Activated naive CD4-positive, alpha-beta T cell treated with anti-CD3 and anti-CD28 coated beads, Interleukin-2, amount 50 U/mL, for 24 hours (primary cell): ENCODE measurements at regions not wholly inside any gene's neighbourhood (a gene's known extent, or its start where the extent isn't known, plus 50 kb on each side); places are given as distances from the start of the nearest gene placed in this dataset.
"Not testable (repeated sequence)": the region's sequence is repeated elsewhere in the genome, so short reads cannot be mapped to it uniquely, and the experiment has no call there.

Source experiments
- H3K27ac Mint-ChIP-seq: one replicate; pipeline ENCODE4 v1.8.0; 2021; ENCODE audit warnings: mild to moderate bottlenecking, mixed read lengths
- H3K27me3 Mint-ChIP-seq: one replicate; pipeline ENCODE4 v1.8.0; 2021; ENCODE audit warnings: mixed read lengths
- H3K36me3 Mint-ChIP-seq: one replicate; pipeline ENCODE4 v1.8.0; 2021; ENCODE audit warnings: mixed read lengths
- H3K4me1 Mint-ChIP-seq: one replicate; pipeline ENCODE4 v1.8.0; 2021; ENCODE audit warnings: mixed read lengths
- H3K4me3 Mint-ChIP-seq: one replicate; pipeline ENCODE4 v1.8.0; 2021; ENCODE audit warnings: mild to moderate bottlenecking, mixed read lengths
- H3K9me3 Mint-ChIP-seq: one replicate; pipeline ENCODE4 v1.8.0; 2021; ENCODE audit warnings: mixed read lengths

- H3K36me3 Mint-ChIP-seq, result no peaks in the 10 kb centered on the region
- no peak overlapping the region for H3K27ac Mint-ChIP-seq
- no peak overlapping the region for H3K4me3 Mint-ChIP-seq
- no peaks in the 10 kb centered on the region for H3K9me3 Mint-ChIP-seq
- H3K4me1 Mint-ChIP-seq, result no peaks in the 10 kb centered on the region
- no peaks in the 10 kb centered on the region for H3K27me3 Mint-ChIP-seq
Measured at GRCh38 chr4:187908079-187908561, 87.5 kb upstream of the ZFP42 start.

- Mint-ChIP-seq H3K36me3 (no peaks in the 10 kb centered on the region), H3K27ac (no peak overlapping the region), H3K4me3 (no peak overlapping the region), H3K27me3 (no peaks in the 10 kb centered on the region), H3K4me1 (no peaks in the 10 kb centered on the region), H3K9me3 (no peaks in the 10 kb centered on the region)
Measured at GRCh38 chr4:187908731-187909130, 86.8 kb upstream of the ZFP42 start.

GRCh38 chr4:187910741-187911140 is 84.8 kb upstream of the ZFP42 start:
- H3K4me3 Mint-ChIP-seq, result no peak overlapping the region

GRCh38 chr4:187915406-187915805 is 80.2 kb upstream of the ZFP42 start:
- H3K27me3 Mint-ChIP-seq, H3K4me3 Mint-ChIP-seq, H3K27ac Mint-ChIP-seq: not testable (repeated sequence)

More at GRCh38 chr4:187910741-187911140, 84.8 kb upstream of the ZFP42 start:
- Mint-ChIP-seq H3K27ac (no peak overlapping the region), H3K27me3 (no peaks in the 10 kb centered on the region), H3K9me3 (no peaks in the 10 kb centered on the region), H3K36me3 (no peaks in the 10 kb centered on the region), H3K4me1 (no peaks in the 10 kb centered on the region)

GRCh38 chr4:187919966-187920365 is 75.6 kb upstream of the ZFP42 start:
- no peaks in the 10 kb centered on the region for H3K4me1 Mint-ChIP-seq
- peaks cover 13% of the 10 kb centered on the region for H3K9me3 Mint-ChIP-seq
- H3K27ac Mint-ChIP-seq, result no peak overlapping the region
- no peak overlapping the region for H3K4me3 Mint-ChIP-seq
- H3K36me3 Mint-ChIP-seq, result no peaks in the 10 kb centered on the region
- no peaks in the 10 kb centered on the region for H3K27me3 Mint-ChIP-seq

More at GRCh38 chr4:187915406-187915805, 80.2 kb upstream of the ZFP42 start:
- H3K9me3 Mint-ChIP-seq, result peaks cover 13% of the 10 kb centered on the region
- not testable (repeated sequence) for H3K36me3 Mint-ChIP-seq, H3K4me1 Mint-ChIP-seq

DNA sequence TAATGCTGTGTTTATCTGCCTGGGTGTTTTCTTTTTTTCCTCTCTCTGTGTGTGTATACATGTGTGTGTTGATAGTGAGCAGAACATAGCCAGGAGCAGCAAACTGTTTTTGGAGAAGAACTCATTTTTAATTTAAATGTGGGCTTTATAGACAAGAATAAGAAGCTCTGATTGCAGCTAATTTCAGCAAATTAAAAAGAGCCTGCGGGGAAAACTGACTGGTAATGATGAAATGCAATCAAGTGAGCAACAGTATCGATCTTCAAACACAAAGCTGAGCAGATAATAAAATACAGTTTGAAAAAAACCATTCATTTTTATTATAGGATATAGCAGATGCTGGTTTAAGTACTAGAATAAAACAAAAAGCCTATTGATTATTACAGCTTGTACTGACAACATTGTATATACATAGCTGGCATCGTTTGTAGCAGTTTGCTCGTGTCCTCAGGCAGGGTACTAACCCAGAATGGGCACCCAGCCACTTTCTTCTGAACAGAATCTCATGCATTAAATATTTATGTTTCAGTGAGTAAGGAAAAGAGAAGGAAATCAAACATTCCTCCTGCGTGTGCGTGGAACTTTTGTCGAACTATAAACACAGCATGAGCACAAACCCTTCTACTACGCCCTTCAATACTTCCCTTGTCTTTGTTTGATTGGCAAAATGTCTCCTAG is 73.5 kb upstream of the ZFP42 start:
- no peaks in the 10 kb centered on the region for H3K36me3 Mint-ChIP-seq
- H3K4me1 Mint-ChIP-seq, result no peaks in the 10 kb centered on the region
- peaks cover 20% of the 10 kb centered on the region for H3K9me3 Mint-ChIP-seq
- H3K27me3 Mint-ChIP-seq, result no peaks in the 10 kb centered on the region
- H3K4me3 Mint-ChIP-seq, result no peak overlapping the region
- H3K27ac Mint-ChIP-seq, result no peak overlapping the region

GRCh38 chr4:187929024-187929423 is 66.5 kb upstream of the ZFP42 start:
- H3K36me3 Mint-ChIP-seq, result no peaks in the 10 kb centered on the region
- no peak overlapping the region for H3K4me3 Mint-ChIP-seq
- no peaks in the 10 kb centered on the region for H3K27me3 Mint-ChIP-seq
- H3K9me3 Mint-ChIP-seq, result peaks cover 7% of the 10 kb centered on the region
- no peaks in the 10 kb centered on the region for H3K4me1 Mint-ChIP-seq
- H3K27ac Mint-ChIP-seq, result no peak overlapping the region

DNA sequence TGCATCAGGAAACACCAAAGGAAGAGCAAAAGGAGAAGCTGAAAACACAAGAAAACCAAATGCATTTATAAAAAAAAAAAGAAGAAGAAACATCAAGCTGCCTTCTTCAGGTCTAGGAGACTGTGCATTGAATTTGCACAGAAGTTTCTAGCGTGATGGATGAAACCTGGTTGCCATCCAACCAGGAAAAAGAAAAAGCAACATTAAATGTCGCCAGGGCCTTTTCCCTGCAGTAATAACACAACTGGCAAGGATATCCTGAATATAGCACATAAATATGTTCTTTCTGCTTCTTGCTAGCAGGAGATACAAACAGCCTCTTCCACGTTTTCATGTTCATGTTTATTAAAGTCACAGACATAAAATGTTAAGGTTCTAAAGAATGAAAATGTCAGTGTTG is 60.8 kb upstream of the ZFP42 start:
- H3K4me3 Mint-ChIP-seq, result no peak overlapping the region
- H3K4me1 Mint-ChIP-seq, result no peaks in the 10 kb centered on the region
- H3K9me3 Mint-ChIP-seq, result peaks cover 5% of the 10 kb centered on the region
- no peaks in the 10 kb centered on the region for H3K27me3 Mint-ChIP-seq
- H3K27ac Mint-ChIP-seq, result no peak overlapping the region
- no peaks in the 10 kb centered on the region for H3K36me3 Mint-ChIP-seq

DNA sequence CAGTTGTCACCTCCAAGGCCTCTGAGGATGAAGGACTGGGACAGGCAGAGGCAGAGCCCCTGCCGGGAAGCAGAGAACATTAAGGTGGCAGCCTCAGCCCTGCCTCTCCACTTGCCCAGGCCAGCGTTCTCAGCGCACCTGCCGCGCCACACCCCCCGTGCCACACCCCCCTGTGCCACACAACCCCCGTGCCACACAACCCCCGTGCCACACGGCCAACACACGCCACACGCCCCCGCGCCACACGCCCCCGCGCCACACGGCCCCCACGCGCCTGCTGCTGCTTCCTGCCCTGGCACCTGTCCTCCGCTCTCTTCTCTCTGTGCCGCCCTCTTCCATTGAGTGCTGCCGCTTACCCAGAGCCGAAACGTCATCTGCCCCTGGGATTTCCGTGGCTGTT is 58.0 kb upstream of the ZFP42 start:
- H3K27me3 Mint-ChIP-seq, result no peaks in the 10 kb centered on the region

GRCh38 chr4:187940299-187940698 is 55.3 kb upstream of the ZFP42 start:
- no peak overlapping the region for H3K4me3 Mint-ChIP-seq
- no peak overlapping the region for H3K27ac Mint-ChIP-seq
- no peaks in the 10 kb centered on the region for H3K27me3 Mint-ChIP-seq
- no peaks in the 10 kb centered on the region for H3K4me1 Mint-ChIP-seq
- no peaks in the 10 kb centered on the region for H3K36me3 Mint-ChIP-seq
- no peaks in the 10 kb centered on the region for H3K9me3 Mint-ChIP-seq

More for the DNA sequence above, 58.0 kb upstream of the ZFP42 start:
- Mint-ChIP-seq H3K9me3 (peaks cover 5% of the 10 kb centered on the region), H3K27ac (no peak overlapping the region), H3K4me3 (no peak overlapping the region), H3K36me3 (no peaks in the 10 kb centered on the region), H3K4me1 (no peaks in the 10 kb centered on the region)

DNA sequence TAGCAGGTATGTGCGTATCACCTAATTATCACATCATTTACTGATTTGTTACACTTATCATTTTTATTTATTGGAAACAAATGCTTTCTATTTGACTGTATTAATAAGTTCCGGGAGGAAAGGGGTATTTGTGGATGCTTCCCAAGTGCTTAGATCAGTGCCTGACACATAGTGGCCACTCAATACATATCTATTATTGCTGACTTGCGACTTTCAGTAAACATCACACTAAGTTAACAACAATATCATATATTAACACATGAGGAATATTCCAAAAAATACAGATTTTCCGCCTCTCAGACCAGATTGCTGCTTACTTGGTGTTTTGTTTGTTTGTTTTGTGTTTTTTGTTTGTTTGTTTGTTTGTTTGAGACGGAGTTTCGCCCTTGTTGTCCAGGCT is 52.6 kb upstream of the ZFP42 start:
- Mint-ChIP-seq H3K4me3 (no peak overlapping the region), H3K9me3 (no peaks in the 10 kb centered on the region), H3K36me3 (no peaks in the 10 kb centered on the region), H3K27ac (no peak overlapping the region), H3K4me1 (no peaks in the 10 kb centered on the region), H3K27me3 (no peaks in the 10 kb centered on the region)

- Mint-ChIP-seq H3K4me1 (no peaks in the 10 kb centered on the region), H3K27me3 (no peaks in the 10 kb centered on the region), H3K27ac (no peak overlapping the region), H3K4me3 (no peak overlapping the region), H3K36me3 (no peaks in the 10 kb centered on the region), H3K9me3 (no peaks in the 10 kb centered on the region)
Measured at GRCh38 chr4:187944179-187944578, 51.4 kb upstream of the ZFP42 start.
